GM18498 (cell line): ENCODE measurements at regions not wholly inside any gene's neighbourhood (a gene's known extent, or its start where the extent isn't known, plus 50 kb on each side); places are given as distances from the start of the nearest gene placed in this dataset.
"Not testable (repeated sequence)": the region's sequence is repeated elsewhere in the genome, so short reads cannot be mapped to it uniquely, and the experiment has no call there.

Experiments
- ATAC-seq: cut with Tn5 transposase; IDR thresholded peaks from one replicate; pipeline ENCODE4 v1.9.1; 2021; ENCODE audit warnings: mild to moderate bottlenecking, moderate library complexity; ENCODE audit not compliant: unreplicated experiment

DNA sequence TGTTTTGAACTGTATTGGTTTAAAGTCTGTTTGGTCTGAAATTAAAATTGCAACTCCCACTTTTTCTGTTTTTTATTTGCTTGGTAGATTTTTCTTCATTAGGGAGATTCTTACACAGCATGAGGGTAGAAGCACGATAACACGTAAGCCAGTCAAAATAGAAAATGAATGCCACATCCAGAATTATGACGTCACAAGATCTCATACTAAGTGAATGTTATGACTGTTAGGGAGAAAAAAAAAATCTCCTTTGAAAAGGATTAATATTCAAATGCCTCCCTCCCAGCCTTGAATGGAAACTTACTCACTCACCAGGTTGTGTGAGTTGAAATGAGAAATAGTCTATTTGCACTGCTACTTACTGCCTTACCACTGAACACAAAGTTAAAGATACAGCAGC, 670.8 kb downstream of the TFAP2A start:
- no peak for ATAC-seq

DNA sequence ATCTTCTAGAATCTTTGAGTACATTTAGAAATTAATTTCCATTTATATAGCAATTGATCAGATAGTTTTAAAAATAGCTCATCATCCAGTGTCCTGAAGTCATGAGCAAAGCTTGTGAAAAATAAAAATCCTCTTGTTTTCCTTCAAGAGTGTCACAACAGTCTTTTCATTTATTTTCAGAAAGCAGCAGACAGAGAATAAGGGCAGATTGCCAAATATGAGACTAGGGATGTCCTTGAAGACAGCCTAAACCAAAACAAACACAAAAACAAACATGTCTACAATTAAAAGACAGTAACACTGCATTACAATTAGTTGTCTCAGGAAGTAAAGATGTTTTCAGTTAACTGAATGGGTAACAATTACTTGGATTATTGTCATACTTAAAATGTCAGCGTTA, 682.8 kb downstream of the TFAP2A start:
- no peak for ATAC-seq

GRCh38 chr6:9725776-9726175, 689.1 kb downstream of the TFAP2A start:
- ATAC-seq, result not testable (repeated sequence)

GRCh38 chr6:9717568-9717967, 697.3 kb downstream of the TFAP2A start:
- ATAC-seq, result no peak

GRCh38 chr6:9711365-9711764, 703.5 kb downstream of the TFAP2A start:
- no peak for ATAC-seq

DNA sequence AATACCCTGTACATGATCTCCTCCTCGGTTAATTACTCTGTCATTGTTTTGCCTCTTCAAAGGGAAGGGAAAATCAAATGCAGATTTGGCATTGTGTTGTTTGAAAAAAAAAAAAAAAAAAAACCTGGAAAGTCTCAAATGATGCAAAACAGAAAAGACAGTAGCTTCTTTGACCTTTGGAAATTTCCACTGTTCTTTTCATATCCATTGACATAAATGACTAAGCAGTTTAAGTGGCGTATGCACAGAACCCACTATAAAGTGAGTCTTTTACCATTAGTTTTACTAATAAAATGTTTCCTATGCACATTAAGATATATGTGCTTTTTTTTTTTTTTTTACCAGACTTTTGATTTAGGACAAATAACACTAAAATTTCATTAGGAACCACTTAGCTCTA, 704.3 kb downstream of the TFAP2A start:
- no peak for ATAC-seq

GRCh38 chr6:9708600-9708999, 706.3 kb downstream of the TFAP2A start:
- ATAC-seq, result no peak

DNA sequence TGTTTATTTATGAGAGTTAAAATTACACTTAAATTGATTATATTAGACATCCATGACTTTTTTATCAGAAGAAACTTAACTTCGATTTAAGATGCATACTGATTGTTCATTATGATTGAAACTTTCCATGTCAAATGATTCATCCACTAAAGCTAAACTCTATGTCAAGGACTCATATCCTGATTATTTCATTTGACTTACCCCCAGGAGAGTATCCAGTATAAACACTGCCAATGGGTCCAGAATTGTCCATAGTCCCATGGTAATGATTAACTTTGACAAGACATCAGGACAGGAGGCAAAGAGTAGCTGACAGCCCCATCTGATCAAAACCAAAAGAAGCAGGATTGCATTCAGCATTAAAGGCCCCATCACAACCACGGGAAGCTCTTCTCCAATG, 709.9 kb downstream of the TFAP2A start:
- no peak for ATAC-seq

- no peak for ATAC-seq
These were observed 712.0 kb downstream of the TFAP2A start for GRCh38 chr6:9702914-9703313.

- no peak for ATAC-seq
These were observed 715.0 kb downstream of the TFAP2A start for GRCh38 chr6:9699888-9700287.

GRCh38 chr6:9697263-9697931, 717.5 kb downstream of the TFAP2A start:
- ATAC-seq, result no peak

GRCh38 chr6:9690388-9690787, 724.5 kb downstream of the TFAP2A start:
- no peak for ATAC-seq

DNA sequence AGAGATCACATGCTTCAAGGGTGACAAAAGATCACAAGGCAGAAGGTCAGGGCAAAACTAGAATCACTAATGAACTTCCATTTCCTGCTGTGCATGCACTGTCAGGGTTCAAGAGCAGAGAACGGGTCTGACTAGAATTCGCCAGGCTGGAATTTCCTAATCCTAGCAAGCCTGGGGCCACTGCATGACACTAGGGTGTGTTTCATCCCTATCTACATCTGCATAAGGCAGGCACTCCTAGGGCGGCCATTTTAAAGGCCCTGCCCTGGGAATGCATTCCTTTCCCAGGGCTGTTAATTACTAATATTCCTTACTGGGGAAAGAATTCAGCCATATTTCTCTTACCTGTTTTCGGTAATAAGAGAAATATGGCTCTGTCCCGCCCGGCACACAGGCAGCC, 734.1 kb downstream of the TFAP2A start:
- ATAC-seq, result not testable (repeated sequence)

DNA sequence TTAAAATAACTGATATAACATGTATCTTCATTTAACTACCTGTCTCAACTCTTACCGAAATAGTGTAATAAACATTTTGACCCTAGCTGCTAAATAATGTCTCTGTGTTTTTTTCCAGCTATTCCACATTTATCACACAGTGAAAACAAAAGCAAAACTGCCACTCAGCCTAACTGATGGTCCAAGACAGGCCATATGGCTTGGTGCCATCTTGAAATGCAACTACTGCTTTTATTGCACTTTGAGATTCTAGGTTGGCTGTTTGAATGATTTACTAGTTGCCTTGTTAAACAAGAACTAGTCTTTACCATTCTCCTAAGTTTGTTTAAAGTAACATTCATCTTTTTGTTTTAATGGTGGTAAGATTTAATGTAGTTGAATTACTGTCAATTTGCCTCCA, 739.8 kb downstream of the TFAP2A start:
- ATAC-seq, result no peak

DNA sequence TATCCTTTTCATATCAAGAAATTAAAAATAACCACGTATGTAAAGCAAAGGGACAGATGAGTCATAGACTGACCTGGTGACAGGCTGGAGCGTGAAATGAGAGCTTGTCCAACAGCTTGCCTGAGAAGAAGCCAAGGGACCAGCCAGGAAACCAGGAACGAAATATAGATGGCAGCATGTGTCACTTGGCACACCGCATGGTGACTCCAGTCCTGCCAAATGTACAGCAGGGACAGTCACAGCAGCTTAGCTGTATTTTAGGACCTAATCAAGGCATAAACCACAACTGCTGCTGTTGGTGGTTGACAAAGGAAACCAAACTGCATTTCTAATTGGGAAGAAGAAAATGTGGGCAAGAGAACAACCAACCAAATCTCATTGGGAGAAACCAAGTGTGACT, 755.0 kb downstream of the TFAP2A start:
- ATAC-seq, result no peak

- no peak for ATAC-seq
These were observed 756.9 kb downstream of the TFAP2A start for GRCh38 chr6:9657994-9658393.

DNA sequence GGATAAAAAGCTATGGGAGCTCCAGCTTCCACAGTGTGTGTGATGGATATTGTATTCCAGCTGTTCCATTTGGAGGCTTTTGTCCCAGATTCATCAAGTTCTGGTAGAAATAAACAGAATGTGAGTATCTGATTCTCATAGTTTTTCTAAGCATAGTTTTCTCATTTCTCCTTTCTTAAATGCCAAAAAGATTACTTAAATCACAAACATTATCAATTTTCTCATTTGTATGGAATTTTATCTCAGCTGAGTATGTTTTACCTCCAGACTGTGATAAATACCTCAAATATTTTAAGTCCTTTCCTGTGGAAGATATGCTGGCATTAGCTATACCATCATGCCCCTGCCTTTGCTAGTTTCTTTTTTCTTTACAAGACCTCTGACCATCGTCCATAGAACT, 767.3 kb downstream of the TFAP2A start:
- ATAC-seq, result no peak

DNA sequence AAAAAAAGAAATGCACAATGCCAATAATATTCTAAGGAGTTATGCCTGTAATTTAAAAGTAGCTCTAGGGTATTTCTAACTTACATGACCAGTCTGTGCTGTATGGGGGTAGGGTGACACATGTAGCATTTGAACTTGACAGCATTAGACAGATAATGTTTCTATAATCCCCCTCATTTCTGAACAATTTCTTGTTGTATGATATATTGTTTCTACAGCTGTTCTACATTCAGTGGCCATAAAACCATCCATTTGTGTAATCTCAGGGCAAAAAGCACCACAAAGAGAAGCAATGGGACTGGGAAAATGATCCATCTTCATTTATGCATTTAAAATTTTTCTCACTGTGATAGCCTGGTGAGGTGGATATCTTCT, 767.8 kb downstream of the TFAP2A start:
- no peak for ATAC-seq

- ATAC-seq, result no peak
These were observed 768.4 kb downstream of the TFAP2A start for GRCh38 chr6:9646342-9647070.

DNA sequence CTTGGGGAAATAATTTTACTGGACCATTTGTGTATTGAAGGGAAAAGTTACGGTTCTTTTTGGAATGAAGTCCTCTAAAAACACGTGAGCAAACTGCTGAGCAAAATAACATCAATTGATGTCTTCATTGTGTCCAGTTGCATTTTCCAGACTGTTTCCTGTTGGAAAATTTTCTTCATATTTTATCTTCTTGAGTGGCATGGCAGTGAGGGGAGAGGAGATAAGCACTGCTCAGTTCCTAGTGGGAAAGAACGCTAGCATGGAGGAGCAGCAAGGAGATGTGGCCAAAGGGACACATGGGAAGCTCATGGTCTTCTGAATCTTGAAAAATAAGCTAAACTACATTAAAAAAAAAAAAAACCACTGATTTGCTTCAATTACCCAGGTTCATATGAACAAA, 776.0 kb downstream of the TFAP2A start:
- ATAC-seq, result no peak

- no peak for ATAC-seq
These were observed 780.1 kb downstream of the TFAP2A start for GRCh38 chr6:9634776-9635175.

- ATAC-seq, result no peak
These were observed 782.8 kb downstream of the TFAP2A start for GRCh38 chr6:9632026-9632425.

DNA sequence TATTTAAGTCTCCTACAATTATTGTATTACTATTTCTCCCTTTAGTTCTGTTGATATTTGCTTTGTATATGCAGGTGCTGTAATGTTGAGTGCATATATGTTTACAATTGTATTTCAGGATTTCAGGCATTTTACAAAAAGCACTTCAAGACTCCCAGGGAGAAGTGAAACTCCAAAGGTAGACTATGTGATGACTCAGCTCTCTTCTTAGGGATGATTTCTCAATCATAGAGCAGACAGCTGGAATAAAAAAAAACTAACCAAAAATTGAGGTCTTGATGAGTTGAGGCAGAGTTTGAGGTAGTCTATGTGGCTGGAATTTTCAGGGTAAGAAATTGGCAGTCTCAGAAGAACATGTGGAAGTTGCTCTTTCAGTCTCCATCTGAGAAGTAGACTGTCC, 786.1 kb downstream of the TFAP2A start:
- ATAC-seq, result no peak
